ENCODE measurements at regions not wholly inside any gene's neighbourhood (a gene's known extent, or its start where the extent isn't known, plus 50 kb on each side); places are given as distances from the start of the nearest gene placed in this dataset.

GRCh38 chr3:84245789-84246188 lies 713.0 kb upstream of the CADM2 start:
- TF ChIP-seq CTCF (IDR thresholded peaks at IDR 0.05) (no peak), POLR2A (IDR thresholded peaks at IDR 0.05) (no peak)

Measured in body of pancreas (tissue), 4 donors.